HG03103 (cell line): ENCODE measurements at regions not wholly inside any gene's neighbourhood (a gene's known extent, or its start where the extent isn't known, plus 50 kb on each side); places are given as distances from the start of the nearest gene placed in this dataset.
"Not testable (repeated sequence)": the region's sequence is repeated elsewhere in the genome, so short reads cannot be mapped to it uniquely, and the experiment has no call there.

ENCODE experiments used
- ATAC-seq: cut with Tn5 transposase; IDR thresholded peaks from one replicate; pipeline ENCODE4 v1.9.1; 2021; ENCODE audit warnings: low read depth; ENCODE audit not compliant: unreplicated experiment

- no peak for ATAC-seq
These were observed 268.6 kb downstream of the CYRIA start for GRCh38 chr2:16396986-16397385.

GRCh38 chr2:16396171-16396570 lies 269.5 kb downstream of the CYRIA start:
- no peak for ATAC-seq

GRCh38 chr2:16395601-16396000 lies 270.0 kb downstream of the CYRIA start:
- ATAC-seq: no peak

- ATAC-seq: no peak
These were observed 270.6 kb downstream of the CYRIA start for GRCh38 chr2:16394986-16395550.

GRCh38 chr2:16394072-16394985 lies 271.3 kb downstream of the CYRIA start:
- no peak for ATAC-seq

GRCh38 chr2:16393500-16394071 lies 272.0 kb downstream of the CYRIA start:
- no peak for ATAC-seq

GRCh38 chr2:16392647-16393499 lies 272.8 kb downstream of the CYRIA start:
- ATAC-seq: no peak

- no peak for ATAC-seq
These were observed 273.6 kb downstream of the CYRIA start for GRCh38 chr2:16391986-16392385.

GRCh38 chr2:16390561-16390960 lies 275.1 kb downstream of the CYRIA start:
- no peak for ATAC-seq

- no peak for ATAC-seq
These were observed 276.0 kb downstream of the CYRIA start for GRCh38 chr2:16389611-16390010.

- ATAC-seq: not testable (repeated sequence)
These were observed 277.3 kb downstream of the CYRIA start for GRCh38 chr2:16388199-16388830.

- no peak for ATAC-seq
These were observed 278.1 kb downstream of the CYRIA start for GRCh38 chr2:16387461-16387984.

GRCh38 chr2:16386431-16386830 lies 279.2 kb downstream of the CYRIA start:
- ATAC-seq: no peak

GRCh38 chr2:16386031-16386430 lies 279.6 kb downstream of the CYRIA start:
- ATAC-seq: no peak

- no peak for ATAC-seq
These were observed 280.3 kb downstream of the CYRIA start for GRCh38 chr2:16385341-16385740.

- ATAC-seq: no peak
These were observed 282.2 kb downstream of the CYRIA start for GRCh38 chr2:16383411-16383810.

- ATAC-seq: no peak
These were observed 283.2 kb downstream of the CYRIA start for GRCh38 chr2:16382451-16382850.

- ATAC-seq: no peak
These were observed 284.1 kb downstream of the CYRIA start for GRCh38 chr2:16381511-16381910.

GRCh38 chr2:16379901-16380300 lies 285.7 kb downstream of the CYRIA start:
- not testable (repeated sequence) for ATAC-seq

- ATAC-seq: not testable (repeated sequence)
These were observed 286.6 kb downstream of the CYRIA start for GRCh38 chr2:16379061-16379460.
